ENCODE measurements at regions not wholly inside any gene's neighbourhood (a gene's known extent, or its start where the extent isn't known, plus 50 kb on each side); places are given as distances from the start of the nearest gene placed in this dataset.

GRCh38 chr18:29305516-29305915 lies 1128.6 kb upstream of the CDH2 start (continued):
- TF ChIP-seq CHD7 (IDR thresholded peaks at IDR 0.05; ENCODE audit: insufficient replicate concordance, low read length) (no peak), EGR1 (IDR thresholded peaks at IDR 0.05; ENCODE audit: borderline replicate concordance, low read depth, low read length) (no peak), RNF2 (IDR thresholded peaks at IDR 0.05; ENCODE audit: borderline replicate concordance, low read depth, low read length, missing control alignments, poor library complexity, severe bottlenecking) (no peak), TBP (IDR thresholded peaks at IDR 0.05; ENCODE audit: low read depth, low read length) (no peak), ASH2L (IDR thresholded peaks at IDR 0.05; ENCODE audit: low read length) (no peak)
